OCI-LY3 (cell line): ENCODE measurements at regions not wholly inside any gene's neighbourhood (a gene's known extent, or its start where the extent isn't known, plus 50 kb on each side); places are given as distances from the start of the nearest gene placed in this dataset.

ENCODE experiments used
- H2AFZ ChIP-seq: fragments of 200-600, 300-600 bp; shearing (Covaris generic); 2 replicates; pipeline ENCODE4 v1.6.0; 2014; ENCODE audit warnings: antibody characterized with exemption, low read depth, low read length
- H3K27ac ChIP-seq: fragments of 200-600, 300-600 bp; sonication (generic); 2 replicates; pipeline ENCODE4 v1.5.1; 2014; ENCODE audit warnings: mild to moderate bottlenecking, low read length, moderate library complexity, mixed read lengths
- H3K27me3 ChIP-seq: fragments of 200-600, 300-600 bp; sonication (generic); 2 replicates; pipeline ENCODE4 v1.6.1; 2014; ENCODE audit warnings: low read depth, low read length, mixed read lengths
- H3K36me3 ChIP-seq: fragments of 200-600, 300-600 bp; sonication (generic); replicated peaks from 2 replicates; pipeline ENCODE3; 2014; ENCODE audit warnings: low read depth, low read length, mixed read lengths
- H3K4me1 ChIP-seq: fragments of 300-600, 200-600 bp; sonication (generic); 2 replicates; pipeline ENCODE4 v1.6.1; 2014; ENCODE audit warnings: low read length, mixed read lengths
- H3K4me2 ChIP-seq: fragments of 200-600, 300-600 bp; sonication (generic); 2 replicates; pipeline ENCODE4 v1.6.1; 2014; ENCODE audit warnings: low read length, mixed read lengths
- H3K4me3 ChIP-seq: fragments of 300-600, 200-600 bp; sonication (generic); 2 replicates; pipeline ENCODE4 v1.5.1; 2014; ENCODE audit warnings: antibody characterized with exemption, mild to moderate bottlenecking, low read length, moderate library complexity
- H3K79me2 ChIP-seq: fragments of 300-600, 200-600 bp; shearing (Covaris generic); 2 replicates; pipeline ENCODE4 v1.6.1; 2014; ENCODE audit warnings: mild to moderate bottlenecking, low read length, mixed read lengths
- H3K9ac ChIP-seq: fragments of 300-600, 200-600 bp; shearing (Covaris generic); 2 replicates; pipeline ENCODE4 v1.6.0; 2014; ENCODE audit warnings: mild to moderate bottlenecking, low read length, moderate library complexity
- H3K9me3 ChIP-seq: fragments of 200-600, 300-600 bp; shearing (Covaris generic); 2 replicates; pipeline ENCODE4 v1.6.1; 2014; ENCODE audit warnings: low read length, mixed read lengths; ENCODE audit not compliant: insufficient read depth
- H4K20me1 ChIP-seq: fragments of 200-600, 300-600 bp; sonication (generic); 2 replicates; pipeline ENCODE4 v1.6.1; 2016; ENCODE audit warnings: low read length, mixed read lengths; ENCODE audit not compliant: insufficient read depth
- CTCF ChIP-seq: fragments of 200-600, 300-600 bp; sonication (generic); IDR thresholded peaks from 2 replicates; pipeline ENCODE4 v1.5.1; 2014; ENCODE audit warnings: antibody characterized with exemption, low read length, low read depth
- EZH2phosphoT487 ChIP-seq: fragments of 200-600 bp; shearing (Covaris generic); IDR thresholded peaks from 2 replicates; pipeline ENCODE4 v1.6.1; 2018; ENCODE audit warnings: antibody characterized with exemption, mixed run types, low read depth

- Histone ChIP-seq H2AFZ (no peak overlapping the region), H3K36me3 (no peaks in the 10 kb centered on the region), H3K79me2 (no peaks in the 10 kb centered on the region), H3K4me2 (no peak overlapping the region), H3K27ac (no peak overlapping the region), H3K9me3 (no peaks in the 10 kb centered on the region), H4K20me1 (no peaks in the 10 kb centered on the region), H3K9ac (no peak overlapping the region), H3K27me3 (no peaks in the 10 kb centered on the region), H3K4me3 (no peak overlapping the region), H3K4me1 (no peaks in the 10 kb centered on the region)
- TF ChIP-seq EZH2phosphoT487 (no peak), CTCF (no peak)
These were observed 61.8 kb upstream of the DISP3 start for GRCh38 chr1:11417162-11417561.

GRCh38 chr1:11418056-11418455, 60.9 kb upstream of the DISP3 start:
- Histone ChIP-seq H3K27me3 (no peaks in the 10 kb centered on the region), H3K9ac (no peak overlapping the region), H3K4me1 (no peaks in the 10 kb centered on the region), H3K79me2 (no peaks in the 10 kb centered on the region), H3K27ac (no peak overlapping the region), H3K36me3 (no peaks in the 10 kb centered on the region), H3K4me3 (no peak overlapping the region), H2AFZ (no peak overlapping the region), H3K9me3 (no peaks in the 10 kb centered on the region), H4K20me1 (no peaks in the 10 kb centered on the region), H3K4me2 (no peak overlapping the region)
- TF ChIP-seq EZH2phosphoT487 (no peak), CTCF (no peak)

- no peak overlapping the region for H3K9ac ChIP-seq
- no peak overlapping the region for H3K4me3 ChIP-seq
- H4K20me1 ChIP-seq = no peaks in the 10 kb centered on the region
- no peaks in the 10 kb centered on the region for H3K27me3 ChIP-seq
- H3K9me3 ChIP-seq = no peaks in the 10 kb centered on the region
- H3K79me2 ChIP-seq = no peaks in the 10 kb centered on the region
- TF ChIP-seq CTCF = no peak
- H3K4me2 ChIP-seq = no peak overlapping the region
- no peaks in the 10 kb centered on the region for H3K36me3 ChIP-seq
- H3K4me1 ChIP-seq = no peaks in the 10 kb centered on the region
- H2AFZ ChIP-seq = no peak overlapping the region
- H3K27ac ChIP-seq = no peak overlapping the region
These were observed 57.5 kb upstream of the DISP3 start for GRCh38 chr1:11421443-11421842.

GRCh38 chr1:11422686-11423085, 56.3 kb upstream of the DISP3 start:
- no peaks in the 10 kb centered on the region for H3K4me1 ChIP-seq
- TF ChIP-seq EZH2phosphoT487 = no peak
- no peak for TF ChIP-seq CTCF
- H3K9ac ChIP-seq = no peak overlapping the region
- H2AFZ ChIP-seq = no peak overlapping the region
- H3K36me3 ChIP-seq = no peaks in the 10 kb centered on the region
- H4K20me1 ChIP-seq = no peaks in the 10 kb centered on the region
- no peak overlapping the region for H3K4me2 ChIP-seq
- no peak overlapping the region for H3K4me3 ChIP-seq
- H3K27ac ChIP-seq = no peak overlapping the region
- H3K9me3 ChIP-seq = no peaks in the 10 kb centered on the region
- H3K27me3 ChIP-seq = no peaks in the 10 kb centered on the region
- no peaks in the 10 kb centered on the region for H3K79me2 ChIP-seq
